ENCODE measurements at regions not wholly inside any gene's neighbourhood (a gene's known extent, or its start where the extent isn't known, plus 50 kb on each side); places are given as distances from the start of the nearest gene placed in this dataset.

DNA sequence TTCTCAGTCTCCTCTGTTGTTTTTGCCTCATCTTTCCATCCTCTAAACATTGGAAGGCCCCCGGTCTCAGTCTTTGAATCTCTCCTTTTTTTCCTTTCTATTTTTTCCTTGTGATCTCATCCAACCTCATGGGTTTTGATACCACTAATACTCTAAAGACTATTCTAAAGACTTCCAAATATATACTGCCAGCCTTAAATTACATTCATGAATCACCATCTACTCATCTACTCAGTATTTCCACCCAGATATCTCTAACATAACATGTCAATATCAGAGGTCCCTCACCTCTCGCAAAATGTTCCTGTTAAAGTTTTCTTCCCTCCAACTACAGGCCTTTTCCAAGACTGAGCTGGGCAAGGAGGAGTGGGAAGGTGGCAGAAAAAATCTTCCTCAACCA, 282.5 kb upstream of the TTC14 start:
- no peaks in the 10 kb centered on the region for H4K20me1 ChIP-seq (ENCODE audit: insufficient read depth, low read length)
- H3K9me2 ChIP-seq (ENCODE audit: low read depth, low read length) = no peaks in the 10 kb centered on the region
- no peak overlapping the region for H3K9ac ChIP-seq (ENCODE audit: low read length)
- H3K9me3 ChIP-seq (ENCODE audit: low read length) = no peaks in the 10 kb centered on the region
- H2AFZ ChIP-seq (ENCODE audit: low read length) = no peak overlapping the region
- no peaks in the 10 kb centered on the region for H3K36me3 ChIP-seq (ENCODE audit: insufficient read depth, low read length)
- TF ChIP-seq EZH2 (IDR thresholded peaks at IDR 0.05; ENCODE audit: borderline replicate concordance, low read length) = no peak
- TF ChIP-seq, protein P1, sequence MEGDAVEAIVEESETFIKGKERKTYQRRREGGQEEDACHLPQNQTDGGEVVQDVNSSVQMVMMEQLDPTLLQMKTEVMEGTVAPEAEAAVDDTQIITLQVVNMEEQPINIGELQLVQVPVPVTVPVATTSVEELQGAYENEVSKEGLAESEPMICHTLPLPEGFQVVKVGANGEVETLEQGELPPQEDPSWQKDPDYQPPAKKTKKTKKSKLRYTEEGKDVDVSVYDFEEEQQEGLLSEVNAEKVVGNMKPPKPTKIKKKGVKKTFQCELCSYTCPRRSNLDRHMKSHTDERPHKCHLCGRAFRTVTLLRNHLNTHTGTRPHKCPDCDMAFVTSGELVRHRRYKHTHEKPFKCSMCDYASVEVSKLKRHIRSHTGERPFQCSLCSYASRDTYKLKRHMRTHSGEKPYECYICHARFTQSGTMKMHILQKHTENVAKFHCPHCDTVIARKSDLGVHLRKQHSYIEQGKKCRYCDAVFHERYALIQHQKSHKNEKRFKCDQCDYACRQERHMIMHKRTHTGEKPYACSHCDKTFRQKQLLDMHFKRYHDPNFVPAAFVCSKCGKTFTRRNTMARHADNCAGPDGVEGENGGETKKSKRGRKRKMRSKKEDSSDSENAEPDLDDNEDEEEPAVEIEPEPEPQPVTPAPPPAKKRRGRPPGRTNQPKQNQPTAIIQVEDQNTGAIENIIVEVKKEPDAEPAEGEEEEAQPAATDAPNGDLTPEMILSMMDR (IDR thresholded peaks at IDR 0.05; ENCODE audit: low read length) = no peak
- H3K4me2 ChIP-seq (ENCODE audit: low read length) = no peak overlapping the region
- no peaks in the 10 kb centered on the region for H3K4me1 ChIP-seq (ENCODE audit: insufficient read depth, low read length, severe bottlenecking)
- no peaks in the 10 kb centered on the region for H3F3A ChIP-seq (ENCODE audit: insufficient read depth, low read length)
- H3K27me3 ChIP-seq (ENCODE audit: insufficient read depth, low read length) = no peaks in the 10 kb centered on the region
- H3K4me3 ChIP-seq (ENCODE audit: low read depth, low read length, poor library complexity, severe bottlenecking) = no peak overlapping the region
- H3K79me2 ChIP-seq (ENCODE audit: insufficient read depth, low read length) = no peaks in the 10 kb centered on the region
- H3K27ac ChIP-seq (ENCODE audit: low read depth, low read length, poor library complexity, severe bottlenecking) = no peak overlapping the region

DNA sequence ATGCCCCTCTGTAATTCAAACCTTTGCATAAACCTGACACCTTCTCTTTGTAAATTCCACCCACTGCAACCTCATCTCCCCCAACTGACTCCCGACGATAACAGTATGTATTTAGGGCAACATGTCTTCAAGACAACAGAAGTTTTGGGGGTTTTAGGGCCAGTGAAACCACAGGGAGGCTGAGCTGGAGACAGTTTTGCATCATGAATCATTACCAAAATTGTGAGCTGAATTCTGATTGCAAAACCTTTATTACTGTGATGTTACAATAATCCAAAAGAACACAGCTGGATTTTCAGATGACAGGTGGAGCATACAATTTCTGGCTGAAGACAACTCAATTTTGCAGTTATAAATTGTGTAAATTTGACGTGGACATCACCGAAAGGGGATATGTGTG, 281.3 kb upstream of the TTC14 start:
- Histone ChIP-seq H3K4me2 (ENCODE audit: low read length) (no peak overlapping the region), H3K27ac (ENCODE audit: low read depth, low read length, poor library complexity, severe bottlenecking) (no peak overlapping the region), H3K36me3 (ENCODE audit: insufficient read depth, low read length) (no peaks in the 10 kb centered on the region), H3K79me2 (ENCODE audit: insufficient read depth, low read length) (no peaks in the 10 kb centered on the region), H3K27me3 (ENCODE audit: insufficient read depth, low read length) (no peaks in the 10 kb centered on the region), H3K9ac (ENCODE audit: low read length) (no peak overlapping the region), H4K20me1 (ENCODE audit: insufficient read depth, low read length) (no peaks in the 10 kb centered on the region), H3K4me1 (ENCODE audit: insufficient read depth, low read length, severe bottlenecking) (no peaks in the 10 kb centered on the region), H3F3A (ENCODE audit: insufficient read depth, low read length) (no peaks in the 10 kb centered on the region), H3K9me2 (ENCODE audit: low read depth, low read length) (no peaks in the 10 kb centered on the region), H3K4me3 (ENCODE audit: low read depth, low read length, poor library complexity, severe bottlenecking) (no peak overlapping the region), H3K9me3 (ENCODE audit: low read length) (no peaks in the 10 kb centered on the region), H2AFZ (ENCODE audit: low read length) (no peak overlapping the region)
- TF ChIP-seq EZH2 (IDR thresholded peaks at IDR 0.05; ENCODE audit: borderline replicate concordance, low read length) = no peak
- TF ChIP-seq, protein P1 (IDR thresholded peaks at IDR 0.05; ENCODE audit: low read length) = no peak

DNA sequence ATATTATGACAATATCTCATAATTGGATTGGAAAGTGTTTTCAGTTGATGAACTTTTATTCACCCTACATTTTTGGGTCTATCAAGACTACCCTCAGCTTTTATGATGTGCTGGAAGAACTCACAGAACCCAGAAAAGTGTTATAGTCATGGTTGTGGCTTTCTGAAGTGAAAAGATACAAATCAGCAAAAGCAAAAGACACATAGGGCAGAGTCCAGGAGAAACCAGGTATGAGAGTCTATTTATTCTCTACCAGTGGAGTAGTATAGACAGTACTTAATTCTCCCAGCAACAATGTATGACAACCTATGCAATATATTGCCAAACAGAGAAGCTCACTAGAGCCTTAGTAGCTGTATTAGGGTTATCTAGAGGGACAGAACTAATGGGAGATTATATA, 280.4 kb upstream of the TTC14 start:
- no peaks in the 10 kb centered on the region for H3K79me2 ChIP-seq (ENCODE audit: insufficient read depth, low read length)
- no peak overlapping the region for H3K4me2 ChIP-seq (ENCODE audit: low read length)
- no peaks in the 10 kb centered on the region for H4K20me1 ChIP-seq (ENCODE audit: insufficient read depth, low read length)
- no peaks in the 10 kb centered on the region for H3K36me3 ChIP-seq (ENCODE audit: insufficient read depth, low read length)
- H3K27me3 ChIP-seq (ENCODE audit: insufficient read depth, low read length) = no peaks in the 10 kb centered on the region
- no peak overlapping the region for H3K4me3 ChIP-seq (ENCODE audit: low read depth, low read length, poor library complexity, severe bottlenecking)
- TF ChIP-seq EZH2 (IDR thresholded peaks at IDR 0.05; ENCODE audit: borderline replicate concordance, low read length) = no peak
- TF ChIP-seq, protein P1 (IDR thresholded peaks at IDR 0.05; ENCODE audit: low read length) = no peak
- no peaks in the 10 kb centered on the region for H3K9me2 ChIP-seq (ENCODE audit: low read depth, low read length)
- H3K4me1 ChIP-seq (ENCODE audit: insufficient read depth, low read length, severe bottlenecking) = no peaks in the 10 kb centered on the region
- no peak overlapping the region for H3K27ac ChIP-seq (ENCODE audit: low read depth, low read length, poor library complexity, severe bottlenecking)
- no peak overlapping the region for H3K9ac ChIP-seq (ENCODE audit: low read length)
- no peaks in the 10 kb centered on the region for H3K9me3 ChIP-seq (ENCODE audit: low read length)
- H3F3A ChIP-seq (ENCODE audit: insufficient read depth, low read length) = no peaks in the 10 kb centered on the region
- no peak overlapping the region for H2AFZ ChIP-seq (ENCODE audit: low read length)

Data from OCI-LY1 (cell line).